Left ventricle myocardium inferior (tissue), 1 donor: ENCODE measurements at regions not wholly inside any gene's neighbourhood (a gene's known extent, or its start where the extent isn't known, plus 50 kb on each side); places are given as distances from the start of the nearest gene placed in this dataset.

Experiments used
- DNase-seq: peaks from one replicate; pipeline ENCODE4 v3.0.0-alpha.2; 2020
- H3K27ac ChIP-seq: fragments of 200-600 bp; replicated peaks from 2 replicates; pipeline ENCODE4 v1.8.0; 2021
- H3K27me3 ChIP-seq: fragments of 200-600 bp; 2 replicates; pipeline ENCODE4 v1.8.0; 2021; ENCODE audit warnings: low read depth
- H3K36me3 ChIP-seq: fragments of 200-600 bp; 2 replicates; pipeline ENCODE4 v1.8.0; 2021
- H3K4me1 ChIP-seq: fragments of 200-600 bp; 2 replicates; pipeline ENCODE4 v1.8.0; 2021
- H3K4me3 ChIP-seq: fragments of 200-600 bp; 2 replicates; pipeline ENCODE4 v1.8.0; 2021; ENCODE audit warnings: mild to moderate bottlenecking, moderate library complexity
- H3K9me3 ChIP-seq: fragments of 200-600 bp; replicated peaks from 2 replicates; pipeline ENCODE4 v1.8.0; 2021
- intact Hi-C: fragments of 100-400 bp; cut with micrococcal nuclease; formaldehyde crosslinking; loops from one replicate; pipeline ENCODE4 v1.11.0; 2022
- TF ChIP-seq, protein P1 (sequence below): fragments of 200-600 bp; IDR thresholded peaks from 2 replicates; pipeline ENCODE4 v1.8.0; 2021; ENCODE audit warnings: antibody characterized with exemption, mild to moderate bottlenecking, borderline replicate concordance
- donor health status: DM: no; HTN: yes; CAD: no; lungs with severe emphysema.

GRCh38 chr4:37023504-37023903 lies 221.0 kb upstream of the NWD2 start:
- Histone ChIP-seq H3K27me3 (no peaks in the 10 kb centered on the region), H3K9me3 (no peaks in the 10 kb centered on the region), H3K4me3 (no peak overlapping the region), H3K27ac (no peak overlapping the region), H3K36me3 (no peaks in the 10 kb centered on the region), H3K4me1 (no peaks in the 10 kb centered on the region)
- intact Hi-C loops, result no loop called here
- TF ChIP-seq, protein P1, sequence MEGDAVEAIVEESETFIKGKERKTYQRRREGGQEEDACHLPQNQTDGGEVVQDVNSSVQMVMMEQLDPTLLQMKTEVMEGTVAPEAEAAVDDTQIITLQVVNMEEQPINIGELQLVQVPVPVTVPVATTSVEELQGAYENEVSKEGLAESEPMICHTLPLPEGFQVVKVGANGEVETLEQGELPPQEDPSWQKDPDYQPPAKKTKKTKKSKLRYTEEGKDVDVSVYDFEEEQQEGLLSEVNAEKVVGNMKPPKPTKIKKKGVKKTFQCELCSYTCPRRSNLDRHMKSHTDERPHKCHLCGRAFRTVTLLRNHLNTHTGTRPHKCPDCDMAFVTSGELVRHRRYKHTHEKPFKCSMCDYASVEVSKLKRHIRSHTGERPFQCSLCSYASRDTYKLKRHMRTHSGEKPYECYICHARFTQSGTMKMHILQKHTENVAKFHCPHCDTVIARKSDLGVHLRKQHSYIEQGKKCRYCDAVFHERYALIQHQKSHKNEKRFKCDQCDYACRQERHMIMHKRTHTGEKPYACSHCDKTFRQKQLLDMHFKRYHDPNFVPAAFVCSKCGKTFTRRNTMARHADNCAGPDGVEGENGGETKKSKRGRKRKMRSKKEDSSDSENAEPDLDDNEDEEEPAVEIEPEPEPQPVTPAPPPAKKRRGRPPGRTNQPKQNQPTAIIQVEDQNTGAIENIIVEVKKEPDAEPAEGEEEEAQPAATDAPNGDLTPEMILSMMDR, result no peak
- DNase-seq, result no peak

GRCh38 chr4:37023996-37024395 lies 220.5 kb upstream of the NWD2 start:
- DNase-seq, result no peak
- Histone ChIP-seq H3K27me3 (no peaks in the 10 kb centered on the region), H3K9me3 (no peaks in the 10 kb centered on the region), H3K4me1 (no peaks in the 10 kb centered on the region), H3K27ac (no peak overlapping the region), H3K36me3 (no peaks in the 10 kb centered on the region), H3K4me3 (no peak overlapping the region)
- intact Hi-C loops, result no loop called here
- TF ChIP-seq, protein P1, result no peak

DNA sequence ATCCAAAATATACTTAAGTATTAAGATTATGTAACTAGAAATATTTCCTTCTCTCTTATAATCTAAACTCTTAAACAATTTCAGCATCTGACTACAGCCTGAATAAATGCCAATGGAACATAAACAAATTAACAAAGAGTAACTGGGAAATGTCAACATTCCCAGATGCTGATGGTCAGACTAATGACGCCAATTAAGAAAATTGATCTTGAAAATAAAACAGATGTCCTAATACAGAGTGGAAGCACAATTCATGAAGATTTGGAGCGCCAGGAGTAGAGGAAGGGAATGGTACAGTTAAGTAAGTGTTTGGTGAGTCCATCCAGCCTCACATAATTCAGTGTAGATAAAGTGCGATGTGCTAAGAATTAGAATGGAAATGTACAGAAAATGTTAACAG lies 203.7 kb upstream of the NWD2 start:
- TF ChIP-seq, protein P1, result no peak
- no peaks in the 10 kb centered on the region for H3K4me1 ChIP-seq
- intact Hi-C loops, result no loop called here
- no peaks in the 10 kb centered on the region for H3K27me3 ChIP-seq
- H3K9me3 ChIP-seq, result no peaks in the 10 kb centered on the region
- H3K36me3 ChIP-seq, result no peaks in the 10 kb centered on the region
- no peak overlapping the region for H3K4me3 ChIP-seq
- no peak for DNase-seq
- no peak overlapping the region for H3K27ac ChIP-seq

DNA sequence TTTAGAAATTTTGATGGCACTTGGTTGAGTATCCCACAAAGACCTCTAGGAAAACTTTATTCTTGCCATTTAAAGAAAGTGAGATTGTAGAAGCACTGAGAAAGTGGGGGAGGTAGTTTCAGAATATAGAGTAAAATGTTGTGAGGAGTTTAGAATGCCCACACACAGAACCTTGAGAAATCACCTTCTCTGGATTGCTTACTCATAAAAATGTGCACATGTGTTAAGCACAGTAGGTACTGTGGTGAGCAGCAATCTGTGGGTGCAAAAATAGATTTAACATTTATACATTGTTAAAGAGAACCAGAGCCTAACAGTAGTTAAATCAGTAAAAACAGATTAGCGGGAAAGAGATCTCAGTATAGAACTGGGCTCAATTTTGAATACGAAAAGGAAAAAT lies 201.2 kb upstream of the NWD2 start:
- TF ChIP-seq, protein P1, result no peak
- intact Hi-C loops, result no loop called here
- Histone ChIP-seq H3K9me3 (peaks cover 7% of the 10 kb centered on the region), H3K36me3 (no peaks in the 10 kb centered on the region), H3K4me1 (no peaks in the 10 kb centered on the region), H3K27me3 (no peaks in the 10 kb centered on the region), H3K4me3 (no peak overlapping the region), H3K27ac (no peak overlapping the region)
- no peak for DNase-seq

DNA sequence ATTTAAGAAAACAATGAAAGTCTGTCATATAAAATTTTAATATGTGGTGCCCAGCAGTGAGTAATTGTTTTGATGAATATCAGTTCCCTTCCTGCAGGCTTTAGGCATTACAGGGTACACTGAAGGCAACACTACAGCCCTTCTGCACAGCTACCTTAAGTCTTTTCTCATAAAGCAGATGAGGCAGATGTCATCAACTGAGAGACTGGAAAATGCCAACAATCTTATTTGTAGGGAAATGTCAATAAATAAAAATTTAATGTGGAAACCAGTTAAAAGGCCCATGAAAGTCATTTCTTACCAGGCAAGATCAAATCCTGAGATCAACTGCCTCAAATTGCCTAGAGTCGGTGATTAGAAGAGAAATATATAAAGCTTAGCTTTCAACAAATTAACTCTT lies 193.4 kb upstream of the NWD2 start:
- no peak for DNase-seq
- H3K27me3 ChIP-seq, result no peaks in the 10 kb centered on the region
- H3K36me3 ChIP-seq, result no peaks in the 10 kb centered on the region
- H3K4me3 ChIP-seq, result no peak overlapping the region
- intact Hi-C loops, result no loop called here
- no peaks in the 10 kb centered on the region for H3K4me1 ChIP-seq
- peaks cover 7% of the 10 kb centered on the region for H3K9me3 ChIP-seq
- H3K27ac ChIP-seq, result no peak overlapping the region
- TF ChIP-seq, protein P1, result no peak

DNA sequence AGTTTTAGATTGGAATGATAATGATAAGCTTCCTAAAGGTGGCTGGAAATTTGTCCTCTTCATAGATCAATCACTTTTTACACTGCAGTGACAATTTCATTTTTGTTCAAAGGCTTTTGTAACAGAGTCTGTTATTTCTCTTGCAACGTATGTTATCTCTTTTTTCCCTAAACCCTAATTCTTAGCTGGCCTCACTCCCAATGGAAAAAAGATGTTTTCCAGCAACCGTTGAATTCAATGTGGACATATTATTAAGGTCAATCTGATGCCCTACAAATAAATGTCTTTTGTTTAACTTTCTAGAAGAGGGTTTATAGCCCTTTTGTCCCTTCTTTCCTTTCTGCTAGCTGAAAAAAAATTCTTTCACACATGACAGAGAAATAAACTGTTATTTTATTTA lies 192.7 kb upstream of the NWD2 start:
- DNase-seq, result no peak
- Histone ChIP-seq H3K4me3 (no peak overlapping the region), H3K27ac (no peak overlapping the region), H3K9me3 (peaks cover 7% of the 10 kb centered on the region), H3K4me1 (no peaks in the 10 kb centered on the region), H3K36me3 (no peaks in the 10 kb centered on the region), H3K27me3 (no peaks in the 10 kb centered on the region)
- intact Hi-C loops, result no loop called here
- TF ChIP-seq, protein P1, result no peak
